Vagina (tissue), 2 donors: ENCODE measurements at regions not wholly inside any gene's neighbourhood (a gene's known extent, or its start where the extent isn't known, plus 50 kb on each side); places are given as distances from the start of the nearest gene placed in this dataset.

Experiments used
- POLR2AphosphoS5 ChIP-seq, 2 donors: sonication (generic); formaldehyde crosslinking; IDR thresholded peaks; one replicate each; pipeline ENCODE4 v1.9.0; 2017; ENCODE audit warnings: antibody characterized with exemption in 2 of 2, mild to moderate bottlenecking in 2 of 2, low read depth in 1 of 2; ENCODE audit not compliant: insufficient read depth in 1 of 2
- TF ChIP-seq, protein P1 (sequence below), 3 experiments: fragments of 450-650 bp in 2 of 3; fragments of 200-600 bp in 1 of 3; sonication (generic) in 1 of 3; IDR thresholded peaks; one replicate each; pipeline ENCODE4 v1.5.1; 2017 to 2019; ENCODE audit warnings: antibody characterized with exemption in 3 of 3, mild to moderate bottlenecking in 2 of 3, moderate library complexity in 2 of 3

DNA sequence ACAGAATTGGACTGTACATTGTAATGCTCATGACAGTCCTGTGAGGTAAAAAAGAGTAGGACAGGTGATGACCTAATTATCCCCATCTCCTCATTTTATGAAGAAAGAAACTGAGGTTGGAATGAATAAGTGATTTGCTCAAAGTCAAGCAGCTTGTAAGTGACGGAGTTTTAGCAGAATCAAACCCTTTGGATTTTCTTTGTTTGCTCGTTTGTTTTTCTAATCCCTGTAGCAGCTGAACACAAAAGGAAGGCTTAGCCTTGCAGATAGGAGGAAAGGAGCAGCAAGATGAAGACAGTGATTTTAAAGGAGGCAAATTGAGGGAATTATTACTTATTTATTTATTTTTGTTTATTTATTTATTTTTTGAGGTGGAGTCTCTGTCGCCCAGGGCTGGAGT, 528.4 kb upstream of the AMOT start:
- TF ChIP-seq, protein P1, sequence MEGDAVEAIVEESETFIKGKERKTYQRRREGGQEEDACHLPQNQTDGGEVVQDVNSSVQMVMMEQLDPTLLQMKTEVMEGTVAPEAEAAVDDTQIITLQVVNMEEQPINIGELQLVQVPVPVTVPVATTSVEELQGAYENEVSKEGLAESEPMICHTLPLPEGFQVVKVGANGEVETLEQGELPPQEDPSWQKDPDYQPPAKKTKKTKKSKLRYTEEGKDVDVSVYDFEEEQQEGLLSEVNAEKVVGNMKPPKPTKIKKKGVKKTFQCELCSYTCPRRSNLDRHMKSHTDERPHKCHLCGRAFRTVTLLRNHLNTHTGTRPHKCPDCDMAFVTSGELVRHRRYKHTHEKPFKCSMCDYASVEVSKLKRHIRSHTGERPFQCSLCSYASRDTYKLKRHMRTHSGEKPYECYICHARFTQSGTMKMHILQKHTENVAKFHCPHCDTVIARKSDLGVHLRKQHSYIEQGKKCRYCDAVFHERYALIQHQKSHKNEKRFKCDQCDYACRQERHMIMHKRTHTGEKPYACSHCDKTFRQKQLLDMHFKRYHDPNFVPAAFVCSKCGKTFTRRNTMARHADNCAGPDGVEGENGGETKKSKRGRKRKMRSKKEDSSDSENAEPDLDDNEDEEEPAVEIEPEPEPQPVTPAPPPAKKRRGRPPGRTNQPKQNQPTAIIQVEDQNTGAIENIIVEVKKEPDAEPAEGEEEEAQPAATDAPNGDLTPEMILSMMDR (IDR thresholded peaks at IDR 0.05) = no peak
- no peak for TF ChIP-seq POLR2AphosphoS5 (IDR thresholded peaks at IDR 0.05; ENCODE audit: insufficient read depth in 1 of 2, low read depth in 1 of 2)
